Mesenchymal stem cell (in vitro differentiated cells and primary cell): ENCODE measurements at regions not wholly inside any gene's neighbourhood (a gene's known extent, or its start where the extent isn't known, plus 50 kb on each side); places are given as distances from the start of the nearest gene placed in this dataset.

ENCODE experiments used
- DNase-seq: peaks from one replicate; pipeline ENCODE4 v3.0.0-alpha.2; 2013
- H2AFZ ChIP-seq: one replicate; pipeline ENCODE4 v1.6.1; 2013; ENCODE audit warnings: low read depth, mild to moderate bottlenecking, control low read depth, inconsistent platforms, low read length, moderate library complexity
- H2AK5ac ChIP-seq: 2 replicates; pipeline ENCODE4 v1.6.1; 2013; ENCODE audit warnings: low read length, moderate library complexity, mild to moderate bottlenecking, inconsistent platforms; ENCODE audit not compliant: severe bottlenecking
- H2BK120ac ChIP-seq: one replicate; pipeline ENCODE4 v1.6.1; 2013; ENCODE audit warnings: low read depth, mild to moderate bottlenecking, inconsistent platforms, low read length, moderate library complexity
- H2BK12ac ChIP-seq, 2 experiments: one replicate each; pipeline ENCODE4 v1.6.1; 2013; ENCODE audit warnings: inconsistent platforms in 2 of 2, low read length in 2 of 2, mild to moderate bottlenecking in 2 of 2, moderate library complexity in 2 of 2, control low read depth in 1 of 2
- H2BK15ac ChIP-seq: one replicate; pipeline ENCODE4 v1.6.1; 2013; ENCODE audit warnings: mild to moderate bottlenecking, low read depth, inconsistent platforms; ENCODE audit not compliant: poor library complexity, severe bottlenecking
- H2BK5ac ChIP-seq: 2 replicates; pipeline ENCODE4 v1.6.1; 2013; ENCODE audit warnings: low read depth, mild to moderate bottlenecking, low read length, control low read depth, inconsistent platforms; ENCODE audit not compliant: poor library complexity, severe bottlenecking
- H3K14ac ChIP-seq, 2 experiments: one replicate each; pipeline ENCODE4 v1.6.1; 2013; ENCODE audit warnings: inconsistent platforms in 2 of 2, low read length in 2 of 2, control low read depth in 1 of 2, mild to moderate bottlenecking in 1 of 2, moderate library complexity in 1 of 2
- H3K18ac ChIP-seq, 2 experiments: one replicate each; pipeline ENCODE4 v1.6.1; 2013; ENCODE audit warnings: inconsistent platforms in 2 of 2, low read length in 2 of 2, control low read depth in 1 of 2, low read depth in 1 of 2, mild to moderate bottlenecking in 1 of 2
- H3K23ac ChIP-seq, 2 experiments: one replicate each; pipeline ENCODE4 v1.6.1; 2013; ENCODE audit warnings: inconsistent platforms in 2 of 2, low read length in 2 of 2, mild to moderate bottlenecking in 2 of 2, moderate library complexity in 2 of 2, control low read depth in 1 of 2
- H3K27ac ChIP-seq: 2 replicates; pipeline ENCODE4 v1.5.1; 2013; ENCODE audit warnings: mild to moderate bottlenecking, moderate library complexity, low read length, control low read depth, inconsistent platforms; ENCODE audit not compliant: poor library complexity, severe bottlenecking
- H3K27me3 ChIP-seq, 2 experiments: 2 replicates each; pipeline versions ENCODE4 v1.6.1 to v1.7.0; 2013; ENCODE audit warnings: low read length in 2 of 2, mild to moderate bottlenecking in 2 of 2, moderate library complexity in 2 of 2, control low read depth in 1 of 2, inconsistent platforms in 1 of 2; ENCODE audit not compliant: control insufficient read depth in 1 of 2, insufficient read depth in 1 of 2
- H3K36me3 ChIP-seq, 2 experiments: 2 replicates each; pipeline versions ENCODE4 v1.6.1 to v1.7.0; 2013; ENCODE audit warnings: low read length in 2 of 2, control low read depth in 1 of 2, inconsistent platforms in 1 of 2, low read depth in 1 of 2, mild to moderate bottlenecking in 1 of 2; ENCODE audit not compliant: insufficient read depth in 2 of 2, control insufficient read depth in 1 of 2
- H3K4ac ChIP-seq, 2 experiments: one replicate each; pipeline ENCODE4 v1.6.1; 2013; ENCODE audit warnings: inconsistent platforms in 2 of 2, low read length in 2 of 2, mild to moderate bottlenecking in 2 of 2, moderate library complexity in 2 of 2, control low read depth in 1 of 2, low read depth in 1 of 2
- H3K4me1 ChIP-seq: 2 replicates; pipeline ENCODE4 v1.6.1; 2013; ENCODE audit warnings: low read depth, low read length, control low read depth; ENCODE audit not compliant: control insufficient read depth, insufficient read depth
- H3K4me2 ChIP-seq: 2 replicates; pipeline ENCODE4 v1.6.1; 2013; ENCODE audit warnings: low read length, mild to moderate bottlenecking, inconsistent platforms; ENCODE audit not compliant: poor library complexity, severe bottlenecking
- H3K4me3 ChIP-seq, 2 experiments: 2 replicates each; pipeline versions ENCODE4 v1.5.1 to v1.7.0; 2013; ENCODE audit warnings: low read length in 2 of 2, mild to moderate bottlenecking in 2 of 2, control low read depth in 1 of 2, low read depth in 1 of 2; ENCODE audit not compliant: insufficient read depth in 1 of 2
- H3K79me1 ChIP-seq: replicated peaks from 2 replicates; pipeline ENCODE4 v1.6.1; 2013; ENCODE audit warnings: mild to moderate bottlenecking, control low read depth, low read length, inconsistent platforms; ENCODE audit not compliant: poor library complexity, severe bottlenecking
- H3K9ac ChIP-seq: 2 replicates; pipeline ENCODE4 v1.7.0; 2013; ENCODE audit warnings: mild to moderate bottlenecking, low read length, moderate library complexity
- H3K9me3 ChIP-seq: 2 replicates; pipeline ENCODE4 v1.7.0; 2013; ENCODE audit warnings: mild to moderate bottlenecking, low read length; ENCODE audit not compliant: control insufficient read depth
- H4K8ac ChIP-seq: one replicate; pipeline ENCODE4 v1.6.1; 2013; ENCODE audit warnings: inconsistent platforms, mild to moderate bottlenecking, low read length, moderate library complexity
- H4K91ac ChIP-seq: one replicate; pipeline ENCODE4 v1.6.1; 2013; ENCODE audit warnings: mild to moderate bottlenecking, low read length, inconsistent platforms
- WGBS: methylation state at CpG from one replicate; pipeline ENCODE4 v1.1.7; 2013; ENCODE audit warnings: mixed read lengths; 5-methylcytosine and 5-hydroxymethylcytosine counted together

DNA sequence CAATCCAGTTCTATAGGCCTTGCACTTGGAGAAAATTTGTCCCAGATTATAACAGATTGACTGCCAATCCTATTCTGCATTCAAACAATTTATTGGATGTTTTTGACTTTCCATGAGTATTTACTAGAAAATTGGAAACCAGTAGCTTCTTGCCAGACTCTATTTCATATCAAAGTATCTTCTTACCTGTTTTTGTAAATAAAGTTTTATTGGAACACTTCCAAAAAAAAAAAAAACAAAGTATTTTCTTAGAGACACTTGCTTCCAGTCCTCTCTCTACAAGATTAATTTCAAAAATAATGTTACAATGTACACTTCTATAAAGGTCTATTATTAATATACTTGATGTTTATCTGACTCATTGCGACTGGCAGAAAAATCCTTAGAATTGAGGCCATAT is 209.2 kb upstream of the PCDH9 start:
- H3K4me2 ChIP-seq: no peak overlapping the region
- no peak overlapping the region for H2BK12ac ChIP-seq
- no peaks in the 10 kb centered on the region for H3K27me3 ChIP-seq
- H3K4ac ChIP-seq: no peak overlapping the region
- no peak overlapping the region for H3K18ac ChIP-seq
- no peak overlapping the region for H3K4me3 ChIP-seq
- no peak for DNase-seq
- no peak overlapping the region for H4K8ac ChIP-seq
- no peak overlapping the region for H2BK5ac ChIP-seq
- H3K36me3 ChIP-seq: no peaks in the 10 kb centered on the region
- no peak overlapping the region for H2BK120ac ChIP-seq
- no peak overlapping the region for H2AFZ ChIP-seq
- H2AK5ac ChIP-seq: no peak overlapping the region
- no peak overlapping the region for H3K23ac ChIP-seq
- no peak overlapping the region for H3K14ac ChIP-seq
- H3K9me3 ChIP-seq: no peaks in the 10 kb centered on the region
- no peak overlapping the region for H2BK15ac ChIP-seq
- no peaks in the 10 kb centered on the region for H3K79me1 ChIP-seq
- H3K4me1 ChIP-seq: no peaks in the 10 kb centered on the region
- no peak overlapping the region for H4K91ac ChIP-seq
- no peak overlapping the region for H3K27ac ChIP-seq
- no CpG with 5 or more reads among the region's 1 CpG for WGBS
- no peak overlapping the region for H3K9ac ChIP-seq

GRCh38 chr13:67438465-67438864 is 208.3 kb upstream of the PCDH9 start:
- H4K91ac ChIP-seq: no peak overlapping the region
- no peak overlapping the region for H3K23ac ChIP-seq
- H4K8ac ChIP-seq: no peak overlapping the region
- H3K36me3 ChIP-seq: no peaks in the 10 kb centered on the region
- H2BK12ac ChIP-seq: no peak overlapping the region
- no peak overlapping the region for H2BK120ac ChIP-seq
- H3K27ac ChIP-seq: no peak overlapping the region
- H3K27me3 ChIP-seq: no peaks in the 10 kb centered on the region
- DNase-seq: no peak
- no peak overlapping the region for H2AFZ ChIP-seq
- H3K79me1 ChIP-seq: no peaks in the 10 kb centered on the region
- no peak overlapping the region for H2BK15ac ChIP-seq
- no peaks in the 10 kb centered on the region for H3K9me3 ChIP-seq
- H3K4ac ChIP-seq: no peak overlapping the region
- no peak overlapping the region for H3K4me3 ChIP-seq
- WGBS: 38% methylated on average over 2 of the region's 3 CpGs
- no peak overlapping the region for H2BK5ac ChIP-seq
- H3K14ac ChIP-seq: no peak overlapping the region
- no peak overlapping the region for H3K4me2 ChIP-seq
- no peak overlapping the region for H3K18ac ChIP-seq
- no peaks in the 10 kb centered on the region for H3K4me1 ChIP-seq
- H3K9ac ChIP-seq: no peak overlapping the region
- H2AK5ac ChIP-seq: no peak overlapping the region

DNA sequence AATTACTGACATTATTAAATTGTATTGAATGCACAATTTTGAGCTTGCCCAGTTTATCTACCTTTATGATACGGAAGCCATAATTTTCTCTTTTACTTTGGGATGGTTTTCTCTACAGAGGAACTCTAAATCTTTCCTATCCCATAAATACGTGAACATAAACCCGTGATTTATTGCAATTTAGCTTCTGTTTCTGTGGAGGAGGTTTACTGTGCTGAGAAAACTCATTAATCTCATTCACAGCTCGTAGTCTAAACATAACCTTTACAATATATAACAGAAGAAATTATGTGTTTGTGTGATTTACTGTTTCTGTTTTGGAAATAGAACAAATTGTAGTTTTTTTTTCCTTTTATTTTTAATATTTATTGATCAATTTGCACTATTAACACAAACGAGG is 207.1 kb upstream of the PCDH9 start:
- no peak overlapping the region for H2BK5ac ChIP-seq
- no peak overlapping the region for H3K4me2 ChIP-seq
- no peak overlapping the region for H2AFZ ChIP-seq
- H3K14ac ChIP-seq: no peak overlapping the region
- no peaks in the 10 kb centered on the region for H3K79me1 ChIP-seq
- no peak overlapping the region for H4K91ac ChIP-seq
- no peak overlapping the region for H3K4ac ChIP-seq
- WGBS: no CpG with 5 or more reads among the region's 5 CpGs
- no peak overlapping the region for H3K27ac ChIP-seq
- H3K18ac ChIP-seq: no peak overlapping the region
- H2BK15ac ChIP-seq: no peak overlapping the region
- no peak overlapping the region for H4K8ac ChIP-seq
- no peaks in the 10 kb centered on the region for H3K4me1 ChIP-seq
- no peak overlapping the region for H2BK120ac ChIP-seq
- H3K36me3 ChIP-seq: no peaks in the 10 kb centered on the region
- H2BK12ac ChIP-seq: no peak overlapping the region
- no peak overlapping the region for H3K23ac ChIP-seq
- H3K4me3 ChIP-seq: no peak overlapping the region
- no peaks in the 10 kb centered on the region for H3K9me3 ChIP-seq
- no peaks in the 10 kb centered on the region for H3K27me3 ChIP-seq
- H2AK5ac ChIP-seq: no peak overlapping the region
- H3K9ac ChIP-seq: no peak overlapping the region
- DNase-seq: no peak

- no peak overlapping the region for H3K4me3 ChIP-seq
- no peak overlapping the region for H4K91ac ChIP-seq
- no peak overlapping the region for H2AFZ ChIP-seq
- H3K18ac ChIP-seq: no peak overlapping the region
- H4K8ac ChIP-seq: no peak overlapping the region
- H3K36me3 ChIP-seq: no peaks in the 10 kb centered on the region
- H3K14ac ChIP-seq: no peak overlapping the region
- H3K27me3 ChIP-seq: no peaks in the 10 kb centered on the region
- no peak overlapping the region for H2BK15ac ChIP-seq
- peak overlapping the region in 1 of 2 experiments; percentile 2 for H3K4ac ChIP-seq
- H3K23ac ChIP-seq: no peak overlapping the region
- H3K9me3 ChIP-seq: no peaks in the 10 kb centered on the region
- H2AK5ac ChIP-seq: no peak overlapping the region
- H2BK12ac ChIP-seq: no peak overlapping the region
- 68% methylated on average over 1 of the region's 1 CpG for WGBS
- no peak overlapping the region for H2BK5ac ChIP-seq
- no peaks in the 10 kb centered on the region for H3K79me1 ChIP-seq
- no peak overlapping the region for H2BK120ac ChIP-seq
- no peak overlapping the region for H3K4me2 ChIP-seq
- no peak overlapping the region for H3K27ac ChIP-seq
- no peaks in the 10 kb centered on the region for H3K4me1 ChIP-seq
- no peak overlapping the region for H3K9ac ChIP-seq
- DNase-seq: no peak
These were observed 191.3 kb upstream of the PCDH9 start for GRCh38 chr13:67421475-67421874.
